H54 (cell line): ENCODE measurements at regions not wholly inside any gene's neighbourhood (a gene's known extent, or its start where the extent isn't known, plus 50 kb on each side); places are given as distances from the start of the nearest gene placed in this dataset.

Experiments
- DNase-seq: peaks from one replicate; pipeline ENCODE4 v3.0.0; 2011; ENCODE audit warnings: low spot score, mixed read lengths; ENCODE audit not compliant: insufficient read length
- FAIRE-seq: peaks from 3 replicates; lab custom pipeline; 2011; peaks lifted over from hg19 to GRCh38; lab: Jason Lieb, UNC
- POLR2A ChIP-seq: IDR thresholded peaks from 2 replicates; pipeline ENCODE4 v1.6.1; 2011; ENCODE audit warnings: low read depth, mild to moderate bottlenecking, low read length

DNA sequence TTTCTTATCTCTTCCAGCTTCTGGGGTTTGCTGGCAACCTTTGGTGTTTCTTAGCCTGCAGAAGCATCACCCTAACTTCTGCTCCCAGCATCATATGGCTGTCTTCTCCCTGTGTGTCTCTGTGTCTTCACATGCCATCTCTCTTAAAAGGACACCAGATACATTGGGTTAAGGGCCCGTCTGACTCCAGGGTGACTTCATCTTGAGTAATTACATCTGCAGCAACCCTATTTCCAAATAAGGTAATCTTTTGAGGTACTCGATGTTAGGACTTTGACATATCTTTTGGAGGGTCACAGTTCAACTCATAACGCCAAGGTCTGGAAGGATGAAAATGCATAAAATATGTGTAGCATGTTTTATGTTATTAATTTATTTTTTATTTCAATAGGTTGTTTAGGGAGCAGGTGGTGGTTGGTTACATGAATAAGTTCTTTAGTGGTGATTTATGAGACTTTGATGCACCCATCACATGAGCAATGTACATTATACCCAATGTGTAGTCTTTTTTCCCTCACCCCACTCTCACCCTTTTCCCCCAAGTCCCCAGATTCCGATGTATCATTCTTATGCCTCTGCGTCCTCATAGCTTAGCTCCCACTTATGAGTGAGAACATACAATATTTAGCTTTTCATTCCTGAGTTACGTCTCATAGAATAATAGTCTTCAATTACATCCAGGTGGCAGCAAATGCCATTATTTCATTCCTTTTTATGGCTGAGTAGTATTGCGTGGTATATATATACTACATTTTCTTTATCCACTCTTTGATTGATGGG lies 131.1 kb downstream of the TBXT start:
- DNase-seq (no peak), FAIRE-seq (no peak)
- TF ChIP-seq POLR2A: no peak

DNA sequence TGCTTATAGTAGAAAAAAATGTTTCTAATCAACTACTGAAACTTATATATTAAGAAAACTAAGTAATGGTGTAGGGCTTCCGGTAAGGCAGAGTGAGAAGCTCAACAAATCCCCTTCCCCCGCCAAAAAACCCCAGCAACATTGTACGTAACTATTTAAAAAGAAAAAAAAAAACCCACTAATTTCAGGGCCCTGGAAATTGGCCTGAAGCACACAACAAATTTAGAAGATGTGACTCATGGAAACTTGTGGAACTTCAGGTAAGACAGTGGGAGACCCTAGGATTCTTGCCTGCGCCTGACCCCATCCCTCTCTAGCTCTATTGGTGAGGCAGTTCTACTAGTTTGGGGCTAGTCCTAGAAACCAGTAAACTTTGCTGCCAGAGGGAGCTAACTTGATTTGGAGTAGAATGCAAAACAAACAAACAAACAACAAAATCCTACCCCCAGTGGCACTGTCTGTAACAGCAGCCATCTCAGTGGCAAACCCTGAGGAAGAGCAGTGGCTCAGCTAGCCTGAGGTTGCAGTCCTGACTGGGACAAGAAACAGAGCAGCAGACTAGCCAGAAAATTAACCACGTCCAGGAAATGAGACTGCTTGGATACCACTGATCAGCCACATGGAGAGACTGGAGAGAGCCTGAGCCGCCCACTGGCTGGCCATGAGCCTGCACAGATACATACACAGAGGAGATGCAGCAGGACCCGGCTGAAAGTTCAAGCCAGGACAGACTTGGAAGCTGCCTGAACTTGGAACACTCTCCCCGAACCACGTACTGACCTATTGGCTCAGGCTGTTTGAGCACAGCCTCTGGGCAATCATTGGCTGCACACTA lies 135.1 kb downstream of the TBXT start:
- FAIRE-seq: peak; percentile 72
- DNase-seq: no peak
- TF ChIP-seq POLR2A: no peak

DNA sequence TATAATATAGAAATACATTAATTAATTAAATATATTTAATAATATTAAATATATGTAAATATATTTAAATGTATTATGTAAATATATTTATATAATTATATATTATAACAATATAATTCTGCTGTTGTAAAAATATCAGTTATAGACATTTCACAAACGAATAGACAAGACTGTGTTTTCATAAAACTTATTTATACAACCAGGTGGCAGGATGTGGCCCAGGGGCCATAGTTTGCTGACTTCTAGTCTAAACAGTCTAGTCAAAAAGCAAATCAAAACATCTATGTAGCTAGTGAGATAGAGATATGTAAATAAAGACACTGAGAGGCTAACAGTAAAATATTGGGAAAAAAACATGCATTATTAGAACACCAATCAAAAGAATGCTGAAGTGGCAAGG lies 136.4 kb downstream of the TBXT start:
- DNase-seq: no peak
- no peak for FAIRE-seq
- TF ChIP-seq POLR2A: no peak

DNA sequence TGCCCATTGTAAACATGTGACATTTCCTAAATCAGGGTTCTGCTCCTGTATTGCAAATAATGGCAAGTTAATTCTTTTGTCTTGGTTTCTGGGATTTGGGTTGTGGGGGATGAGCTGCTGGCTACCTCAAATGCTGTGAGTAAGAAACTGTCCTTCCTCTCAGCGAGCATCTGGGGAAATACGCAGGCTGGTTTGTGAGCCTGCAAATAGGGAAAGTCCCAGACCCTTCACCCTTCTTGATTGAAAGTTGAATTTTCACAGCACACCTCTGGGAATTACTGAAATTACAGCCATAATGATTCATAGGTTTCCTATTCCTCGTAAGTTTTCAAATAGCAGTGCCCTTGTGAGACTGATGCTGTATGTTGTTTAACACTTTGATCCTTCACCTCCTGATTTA lies 138.1 kb downstream of the TBXT start:
- DNase-seq (no peak), FAIRE-seq (no peak)
- TF ChIP-seq POLR2A: no peak

DNA sequence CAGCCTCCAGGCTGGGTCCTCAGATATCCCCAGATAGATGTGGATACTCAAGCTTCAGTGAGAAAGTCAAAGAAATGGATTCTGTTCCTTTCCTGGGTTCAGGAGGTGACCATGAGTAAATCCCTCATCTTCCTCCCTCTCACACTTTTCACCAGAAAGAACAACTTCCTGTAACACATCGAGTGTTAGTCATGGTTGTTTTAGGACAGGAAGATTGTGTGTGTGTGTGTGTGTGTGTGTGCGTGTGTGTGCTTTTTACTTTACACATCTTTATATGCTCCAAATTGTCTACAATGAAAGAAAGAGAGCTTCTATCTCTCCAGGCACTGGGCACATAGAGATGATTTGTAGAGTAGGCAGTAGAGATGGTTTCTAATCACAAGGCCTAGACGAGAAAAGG lies 139.9 kb downstream of the TBXT start:
- TF ChIP-seq POLR2A: no peak
- DNase-seq (no peak), FAIRE-seq (no peak)

DNA sequence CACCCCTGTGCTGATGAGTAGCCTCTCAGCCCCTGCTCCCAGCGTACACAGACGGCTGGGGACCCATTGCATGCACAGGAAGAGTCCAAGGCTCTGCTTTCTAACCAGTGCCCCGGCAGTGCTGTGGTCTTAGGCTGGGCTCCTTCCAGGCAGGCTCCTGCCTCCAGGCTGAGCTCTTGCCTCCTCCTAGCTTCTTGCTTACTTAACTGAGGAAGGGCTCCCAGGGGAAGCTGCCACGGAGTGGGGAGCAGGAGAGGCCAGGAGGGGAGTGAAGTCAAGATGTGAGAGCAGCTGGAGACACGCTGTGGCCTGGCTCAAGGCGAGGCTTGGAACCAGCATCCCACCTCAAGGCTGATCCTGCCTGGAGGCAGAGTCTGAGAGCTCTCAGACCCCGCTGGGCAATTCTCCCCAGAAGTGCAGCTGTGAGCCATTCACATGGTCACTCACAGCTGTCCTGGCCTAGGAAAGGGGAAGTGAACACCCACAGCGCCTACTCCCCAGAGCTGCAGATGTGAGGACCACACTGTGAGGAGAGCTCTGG lies 141.0 kb downstream of the TBXT start:
- DNase-seq (no peak), FAIRE-seq (no peak)
- TF ChIP-seq POLR2A: no peak

DNA sequence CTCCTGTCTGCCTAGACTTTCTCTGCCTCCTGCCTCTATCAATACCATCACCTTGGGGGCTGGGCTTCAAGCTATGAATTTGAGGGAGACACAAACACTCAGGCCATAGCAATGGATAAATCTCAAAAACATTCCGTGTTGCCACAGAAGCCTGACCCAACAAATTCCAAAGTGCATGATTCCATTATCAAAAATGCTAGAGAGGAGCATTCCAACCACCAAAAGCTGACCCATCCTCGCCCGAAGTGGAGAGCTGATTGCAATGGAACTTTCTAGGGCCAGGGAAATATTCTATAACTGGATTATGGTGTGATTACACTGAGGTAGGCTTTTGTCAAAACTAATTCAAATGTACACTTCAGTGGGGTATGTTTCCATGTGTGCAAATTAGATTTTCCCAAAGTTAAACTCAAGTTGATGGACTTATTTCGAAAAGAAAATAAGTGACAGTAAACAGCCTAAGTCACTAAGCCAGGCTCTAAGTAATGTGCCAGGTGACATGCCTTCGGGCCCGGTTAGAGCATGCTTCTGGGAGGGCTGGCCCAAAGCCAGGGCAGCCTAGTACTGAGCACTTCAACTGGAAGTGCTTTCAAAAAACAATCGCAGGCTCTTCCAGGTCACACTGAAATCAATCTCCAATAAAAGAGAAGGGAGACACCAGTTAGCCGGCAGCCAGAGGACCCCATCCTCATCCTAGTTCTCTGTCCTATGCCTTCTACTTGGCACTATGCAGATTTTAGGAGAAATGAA lies 142.3 kb downstream of the TBXT start:
- TF ChIP-seq POLR2A: no peak
- DNase-seq (no peak), FAIRE-seq (no peak)

DNA sequence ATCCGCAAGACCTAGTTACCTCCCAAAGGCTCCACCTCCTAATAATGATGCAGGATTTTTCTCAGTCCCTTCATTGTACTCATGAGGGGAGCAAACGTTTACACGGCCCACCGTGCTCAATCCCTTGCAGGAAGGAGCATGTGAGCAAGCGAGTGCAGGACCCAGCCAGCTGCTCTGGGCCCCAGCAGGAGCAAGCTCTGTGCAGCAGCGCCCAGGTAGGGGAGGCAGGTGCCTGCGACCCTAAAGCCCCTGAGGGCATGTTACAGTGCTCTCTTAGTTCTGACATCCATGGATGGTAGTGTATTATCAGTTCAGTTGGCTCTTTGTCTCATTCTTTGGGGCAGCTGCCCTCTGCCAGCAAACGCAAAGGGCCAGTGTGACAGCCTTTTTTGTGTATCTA lies 143.4 kb downstream of the TBXT start:
- TF ChIP-seq POLR2A: no peak
- no peak for DNase-seq
- FAIRE-seq: no peak

DNA sequence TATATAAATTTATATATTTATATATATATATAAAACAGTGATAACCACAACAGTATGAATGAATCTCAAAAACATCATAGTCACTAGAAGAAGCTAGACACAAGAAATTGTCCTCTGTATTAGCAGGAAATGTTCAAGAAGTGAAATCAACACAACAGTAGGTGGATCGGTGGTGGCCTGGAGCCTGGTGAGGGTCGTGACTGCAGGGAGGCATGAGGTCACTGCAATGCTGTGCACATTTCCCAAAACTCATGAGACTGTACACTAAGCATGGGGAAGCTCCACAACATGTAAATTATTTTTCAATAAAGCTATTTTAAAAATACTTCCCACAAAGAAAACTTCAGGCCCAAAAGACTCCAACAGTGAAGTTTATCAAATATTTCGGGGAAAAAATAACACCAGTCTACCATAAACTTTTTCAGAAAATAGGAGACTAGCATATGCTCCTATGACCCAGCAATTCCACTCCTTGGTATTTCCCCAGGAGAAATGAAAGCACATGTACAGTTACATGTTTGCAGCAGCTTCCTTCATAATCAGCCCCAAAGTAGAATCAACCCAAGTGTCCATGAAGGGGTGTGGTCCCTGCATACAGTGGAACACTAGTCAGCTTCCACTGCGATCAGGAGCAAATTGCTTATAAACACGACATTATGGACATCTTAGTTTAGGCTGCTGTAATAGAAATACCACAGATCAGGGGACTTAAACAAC lies 144.2 kb downstream of the TBXT start:
- DNase-seq: no peak
- FAIRE-seq: no peak
- no peak for TF ChIP-seq POLR2A

DNA sequence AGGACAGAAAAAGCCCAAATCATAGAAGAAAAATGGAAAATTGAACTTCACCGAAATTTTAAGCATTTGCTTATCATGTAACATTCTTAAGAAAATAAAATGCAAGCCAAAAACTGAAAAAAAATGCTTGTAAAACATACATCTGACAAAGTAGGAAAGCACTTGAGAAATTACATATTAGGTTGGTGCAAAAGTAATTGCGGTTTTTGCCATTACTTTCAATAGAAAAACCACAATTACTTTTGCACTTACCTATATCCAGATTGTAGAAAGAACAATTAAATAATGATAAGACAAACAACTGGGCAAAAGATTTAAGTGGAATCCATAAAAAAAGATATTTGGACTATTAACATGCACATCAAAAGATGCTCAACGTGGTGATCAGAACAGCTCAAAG lies 146.2 kb downstream of the TBXT start:
- TF ChIP-seq POLR2A: no peak
- DNase-seq: no peak
- no peak for FAIRE-seq

DNA sequence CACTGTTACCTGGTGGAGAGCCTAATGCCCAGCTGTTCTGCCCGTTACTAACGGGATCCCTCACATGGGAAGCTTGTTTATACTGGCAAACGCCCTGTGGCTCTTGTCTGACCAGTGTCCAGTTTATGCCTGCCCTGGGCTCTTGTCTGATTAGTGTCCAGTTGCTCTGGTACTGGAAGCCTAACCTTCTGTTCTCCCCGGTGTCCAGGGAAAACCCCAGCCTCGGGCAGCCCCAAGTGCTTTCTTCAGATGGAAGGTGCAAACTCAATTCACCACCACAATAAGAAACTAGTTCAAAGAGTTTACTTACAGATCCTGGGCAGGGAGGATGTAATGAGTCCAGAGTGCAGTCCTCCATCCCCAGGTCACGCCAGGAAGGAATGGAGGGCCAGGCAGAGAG lies 148.4 kb downstream of the TBXT start:
- DNase-seq (no peak), FAIRE-seq (no peak)
- no peak for TF ChIP-seq POLR2A

DNA sequence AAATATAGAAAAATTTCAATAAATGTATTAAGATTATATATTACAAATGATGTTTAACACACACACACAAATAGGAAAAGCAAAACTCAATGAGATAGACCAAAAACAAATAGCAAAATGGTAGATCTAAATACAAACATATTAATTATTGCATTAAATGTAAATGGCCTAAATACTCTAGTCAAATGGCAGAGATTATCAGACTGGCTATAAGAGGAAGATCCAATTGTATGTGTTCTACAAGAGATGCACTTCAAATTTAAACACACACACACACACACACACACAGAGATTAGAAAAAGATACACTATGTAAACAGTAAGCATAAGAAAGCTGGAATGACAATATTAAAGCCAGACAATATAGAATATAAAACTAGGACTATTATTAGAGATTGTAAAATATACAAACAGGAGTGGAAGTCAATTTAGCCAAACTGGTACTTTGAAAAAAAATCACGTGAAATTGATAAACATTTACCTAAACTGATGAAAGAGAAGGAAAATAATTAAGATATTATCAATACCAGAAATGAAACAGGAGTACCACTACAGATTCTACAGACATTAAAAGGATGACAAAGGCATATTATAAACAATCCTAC lies 150.5 kb downstream of the TBXT start:
- no peak for DNase-seq
- no peak for TF ChIP-seq POLR2A
- no peak for FAIRE-seq

DNA sequence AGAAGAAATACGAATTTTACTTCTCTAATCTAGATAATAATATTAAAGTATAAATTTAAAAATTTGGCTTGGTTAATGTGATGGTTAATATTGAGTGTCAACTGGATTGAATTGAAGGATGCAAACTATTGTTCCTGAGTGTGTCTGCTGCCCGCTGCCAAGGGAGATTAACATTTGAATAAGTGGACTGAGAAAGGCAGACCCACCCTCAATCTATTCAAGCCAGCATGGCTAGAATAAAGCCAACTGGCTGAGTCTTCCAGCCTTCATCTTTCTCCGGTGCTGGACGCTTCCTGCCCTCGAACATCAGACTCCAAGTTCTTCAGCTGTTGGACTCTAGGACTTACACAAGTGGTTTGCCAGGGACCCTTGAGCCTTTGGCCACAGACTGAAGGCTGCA lies 152.7 kb downstream of the TBXT start:
- no peak for FAIRE-seq
- no peak for TF ChIP-seq POLR2A
- DNase-seq: no peak
